ENCODE measurements at regions not wholly inside any gene's neighbourhood (a gene's known extent, or its start where the extent isn't known, plus 50 kb on each side); places are given as distances from the start of the nearest gene placed in this dataset.

- H3K4me3 ChIP-seq (ENCODE audit: control extremely low read depth in 1 of 5, extremely low read depth in 1 of 5, insufficient read depth in 1 of 5, low read depth in 2 of 5, low read length in 4 of 5), result no peak overlapping the region
- no peak overlapping the region for H3K4me3 Mint-ChIP-seq
- 94% methylated on average over 1 of the region's 3 CpGs for WGBS (ENCODE audit: insufficient coverage)
- no peak overlapping the region for H2AFZ ChIP-seq (ENCODE audit: insufficient read depth, low read depth, low read length, poor library complexity, severe bottlenecking)
- no peak overlapping the region for H3K27ac ChIP-seq (ENCODE audit: low read length in 2 of 2)
- no peaks in the 10 kb centered on the region for H3K4me1 Mint-ChIP-seq
- TF ChIP-seq CTCF (IDR thresholded peaks at IDR 0.05) (no peak), EZH2 (IDR thresholded peaks at IDR 0.05; ENCODE audit: borderline replicate concordance, insufficient read depth, low read depth, low read length, poor library complexity, severe bottlenecking) (no peak)
- H3K27me3 Mint-ChIP-seq, result peaks cover 35% of the 10 kb centered on the region
- no peaks in the 10 kb centered on the region for H3K36me3 ChIP-seq (replicated peaks in 1 of 2; ENCODE audit: control extremely low read depth in 1 of 2, control insufficient read depth in 1 of 2, extremely low read depth in 1 of 2, insufficient read depth in 2 of 2, low read length in 1 of 2)
- intact Hi-C loops (cut with micrococcal nuclease), result no loop called here
- no peaks in the 10 kb centered on the region for H3K9me3 ChIP-seq (ENCODE audit: control extremely low read depth in 1 of 3, control insufficient read depth in 2 of 3, insufficient read depth in 1 of 3, low read length in 2 of 3)
- ATAC-seq (ENCODE audit: low read depth) (no peak), DNase-seq (no peak)
- no peak overlapping the region for H3K9ac ChIP-seq (ENCODE audit: low read length)
- CTCF ChIA-PET, result no interaction called here
- no peak overlapping the region for H3K27ac Mint-ChIP-seq
- peaks cover 0 to 3% (median 0%) of the 10 kb centered on the region in 4 experiments for H3K27me3 ChIP-seq (replicated peaks in 1 of 4; ENCODE audit: control extremely low read depth in 1 of 4, control insufficient read depth in 3 of 4, insufficient read depth in 4 of 4, low read length in 3 of 4)
- no peaks in the 10 kb centered on the region for H3K4me1 ChIP-seq (ENCODE audit: control insufficient read depth in 2 of 2, insufficient read depth in 2 of 2, low read length in 2 of 2)
- no peak overlapping the region for H3K4me2 ChIP-seq (replicated peaks; ENCODE audit: low read depth, low read length, poor library complexity, severe bottlenecking)
- no peaks in the 10 kb centered on the region for H3K9me3 Mint-ChIP-seq (ENCODE audit: insufficient read depth)
- no peaks in the 10 kb centered on the region for H3K79me2 ChIP-seq (ENCODE audit: control insufficient read depth, insufficient read depth, low read length)
- no peaks in the 10 kb centered on the region for H4K20me1 ChIP-seq (ENCODE audit: control insufficient read depth, insufficient read depth, low read length, poor library complexity, severe bottlenecking)
- POLR2A ChIA-PET, result no interaction called here
These were observed 276.3 kb downstream of the PTTG2 start for GRCh38 chr4:38236503-38236902.

- no peak overlapping the region for H3K27ac Mint-ChIP-seq
- intact Hi-C loops (cut with micrococcal nuclease), result no loop called here
- Histone ChIP-seq H4K20me1 (ENCODE audit: control insufficient read depth, insufficient read depth, low read length, poor library complexity, severe bottlenecking) (no peaks in the 10 kb centered on the region), H3K4me1 (ENCODE audit: control insufficient read depth in 2 of 2, insufficient read depth in 2 of 2, low read length in 2 of 2) (no peaks in the 10 kb centered on the region), H2AFZ (ENCODE audit: insufficient read depth, low read depth, low read length, poor library complexity, severe bottlenecking) (no peak overlapping the region), H3K79me2 (ENCODE audit: control insufficient read depth, insufficient read depth, low read length) (no peaks in the 10 kb centered on the region), H3K27me3 (replicated peaks in 1 of 4; ENCODE audit: control extremely low read depth in 1 of 4, control insufficient read depth in 3 of 4, insufficient read depth in 4 of 4, low read length in 3 of 4) (peaks cover 0 to 3% (median 0%) of the 10 kb centered on the region in 4 experiments), H3K4me3 (ENCODE audit: control extremely low read depth in 1 of 5, extremely low read depth in 1 of 5, insufficient read depth in 1 of 5, low read depth in 2 of 5, low read length in 4 of 5) (no peak overlapping the region), H3K9me3 (ENCODE audit: control extremely low read depth in 1 of 3, control insufficient read depth in 2 of 3, insufficient read depth in 1 of 3, low read length in 2 of 3) (no peaks in the 10 kb centered on the region), H3K4me2 (replicated peaks; ENCODE audit: low read depth, low read length, poor library complexity, severe bottlenecking) (no peak overlapping the region), H3K9ac (ENCODE audit: low read length) (no peak overlapping the region), H3K27ac (ENCODE audit: low read length in 2 of 2) (no peak overlapping the region), H3K36me3 (replicated peaks in 1 of 2; ENCODE audit: control extremely low read depth in 1 of 2, control insufficient read depth in 1 of 2, extremely low read depth in 1 of 2, insufficient read depth in 2 of 2, low read length in 1 of 2) (no peaks in the 10 kb centered on the region)
- no peaks in the 10 kb centered on the region for H3K9me3 Mint-ChIP-seq (ENCODE audit: insufficient read depth)
- no CpG with 5 or more reads among the region's 3 CpGs for WGBS (ENCODE audit: insufficient coverage)
- no peak for TF ChIP-seq EZH2 (IDR thresholded peaks at IDR 0.05; ENCODE audit: borderline replicate concordance, insufficient read depth, low read depth, low read length, poor library complexity, severe bottlenecking)
- no peak for TF ChIP-seq CTCF (IDR thresholded peaks at IDR 0.05)
- ChIA-PET CTCF (no interaction called here), POLR2A (no interaction called here)
- H3K4me1 Mint-ChIP-seq, result no peaks in the 10 kb centered on the region
- ATAC-seq (ENCODE audit: low read depth), result no peak
- H3K4me3 Mint-ChIP-seq, result no peak overlapping the region
- DNase-seq, result no peak
- peaks cover 28% of the 10 kb centered on the region for H3K27me3 Mint-ChIP-seq
These were observed 276.9 kb downstream of the PTTG2 start for GRCh38 chr4:38237139-38237538.

Data from B cell (primary cell).